DND-41 (cell line): ENCODE measurements at regions not wholly inside any gene's neighbourhood (a gene's known extent, or its start where the extent isn't known, plus 50 kb on each side); places are given as distances from the start of the nearest gene placed in this dataset.

Experiments used
- CTCF ChIP-seq: IDR thresholded peaks from 2 replicates; pipeline ENCODE4 v1.5.1; 2012; ENCODE audit warnings: borderline replicate concordance, low read length, moderate library complexity, mild to moderate bottlenecking; ENCODE audit not compliant: poor library complexity, severe bottlenecking; ENCODE audit errors: extremely low read depth
- EZH2 ChIP-seq: IDR thresholded peaks from 3 replicates; pipeline ENCODE4 v1.6.1; 2012; ENCODE audit warnings: borderline replicate concordance, low read depth, mild to moderate bottlenecking, moderate library complexity, low read length, inconsistent platforms; ENCODE audit not compliant: severe bottlenecking

- TF ChIP-seq CTCF, result no peak
- TF ChIP-seq EZH2, result no peak
Observed at GRCh38 chr2:16196687-16197503, 256.5 kb downstream of the MYCN start.
